ENCODE measurements at regions not wholly inside any gene's neighbourhood (a gene's known extent, or its start where the extent isn't known, plus 50 kb on each side); places are given as distances from the start of the nearest gene placed in this dataset.

GRCh38 chr2:56571074-56571473 is 387.3 kb downstream of the CCDC85A start:
- TF ChIP-seq EP300 (IDR thresholded peaks at IDR 0.05), result no peak
- no peak for TF ChIP-seq POLR2A (IDR thresholded peaks at IDR 0.05)
- TF ChIP-seq CTCF (IDR thresholded peaks at IDR 0.05), result no peak
- TF ChIP-seq POLR2AphosphoS5 (IDR thresholded peaks at IDR 0.05), result no peak
- Histone ChIP-seq H3K36me3 (no peaks in the 10 kb centered on the region), H3K4me3 (no peak overlapping the region), H3K4me1 (no peaks in the 10 kb centered on the region), H3K9me3 (peaks cover 0 to 2% (median 0%) of the 10 kb centered on the region in 4 donors), H3K27ac (no peak overlapping the region), H3K27me3 (no peaks in the 10 kb centered on the region)
- intact Hi-C loops (cut with DNase I), result no loop called here
- WGBS, 2 donors, result 70 to 78% methylated on average over 3 of the region's 3 CpGs
- no peak for DNase-seq

- 83 to 88% methylated on average over 3 of the region's 3 CpGs for WGBS, 2 donors
- Histone ChIP-seq H3K4me3 (no peak overlapping the region), H3K4me1 (no peaks in the 10 kb centered on the region), H3K36me3 (no peaks in the 10 kb centered on the region), H3K27me3 (no peaks in the 10 kb centered on the region), H3K9me3 (peaks cover 0 to 3% (median 1%) of the 10 kb centered on the region in 4 donors), H3K27ac (no peak overlapping the region)
- no peak for DNase-seq
- intact Hi-C loops (cut with DNase I), result no loop called here
- no peak for TF ChIP-seq CTCF (IDR thresholded peaks at IDR 0.05)
- TF ChIP-seq POLR2A (IDR thresholded peaks at IDR 0.05), result no peak
- no peak for TF ChIP-seq POLR2AphosphoS5 (IDR thresholded peaks at IDR 0.05)
- TF ChIP-seq EP300 (IDR thresholded peaks at IDR 0.05), result no peak
These were observed 392.2 kb downstream of the CCDC85A start for GRCh38 chr2:56576001-56576400.

GRCh38 chr2:56580242-56580641 is 396.5 kb downstream of the CCDC85A start:
- H3K9me3 ChIP-seq, result peaks cover 0 to 3% (median 1%) of the 10 kb centered on the region in 4 donors
- TF ChIP-seq POLR2A (IDR thresholded peaks at IDR 0.05) (no peak), POLR2AphosphoS5 (IDR thresholded peaks at IDR 0.05) (no peak), CTCF (IDR thresholded peaks at IDR 0.05) (no peak), EP300 (IDR thresholded peaks at IDR 0.05) (no peak)
- no peak overlapping the region for H3K27ac ChIP-seq
- no peaks in the 10 kb centered on the region for H3K27me3 ChIP-seq
- H3K4me1 ChIP-seq, result no peaks in the 10 kb centered on the region
- intact Hi-C loops (cut with DNase I), result no loop called here
- no peak for DNase-seq
- H3K36me3 ChIP-seq, result no peaks in the 10 kb centered on the region
- H3K4me3 ChIP-seq, result no peak overlapping the region

- Histone ChIP-seq H3K27ac (no peak overlapping the region), H3K9me3 (no peaks in the 10 kb centered on the region), H3K4me3 (no peak overlapping the region), H3K36me3 (no peaks in the 10 kb centered on the region), H3K27me3 (no peaks in the 10 kb centered on the region), H3K4me1 (no peaks in the 10 kb centered on the region)
- 63 to 82% methylated on average over 1 of the region's 1 CpG for WGBS, 2 donors
- TF ChIP-seq EP300 (IDR thresholded peaks at IDR 0.05), result no peak
- TF ChIP-seq POLR2A (IDR thresholded peaks at IDR 0.05), result no peak
- no peak for TF ChIP-seq CTCF (IDR thresholded peaks at IDR 0.05)
- TF ChIP-seq POLR2AphosphoS5 (IDR thresholded peaks at IDR 0.05), result no peak
- intact Hi-C loops (cut with DNase I), result no loop called here
- no peak for DNase-seq
These were observed 398.8 kb downstream of the CCDC85A start for GRCh38 chr2:56582570-56582969.

- H3K4me1 ChIP-seq, result no peaks in the 10 kb centered on the region
- H3K9me3 ChIP-seq, result no peaks in the 10 kb centered on the region
- H3K36me3 ChIP-seq, result no peaks in the 10 kb centered on the region
- TF ChIP-seq POLR2A (IDR thresholded peaks at IDR 0.05), result no peak
- no peak for DNase-seq
- H3K4me3 ChIP-seq, result no peak overlapping the region
- intact Hi-C loops (cut with DNase I), result no loop called here
- H3K27ac ChIP-seq, result no peak overlapping the region
- WGBS, 2 donors, result 77 to 88% methylated on average over 1 of the region's 1 CpG
- no peaks in the 10 kb centered on the region for H3K27me3 ChIP-seq
These were observed 400.1 kb downstream of the CCDC85A start for GRCh38 chr2:56583796-56584315.
